ENCODE measurements at regions not wholly inside any gene's neighbourhood (a gene's known extent, or its start where the extent isn't known, plus 50 kb on each side); places are given as distances from the start of the nearest gene placed in this dataset.

DNA sequence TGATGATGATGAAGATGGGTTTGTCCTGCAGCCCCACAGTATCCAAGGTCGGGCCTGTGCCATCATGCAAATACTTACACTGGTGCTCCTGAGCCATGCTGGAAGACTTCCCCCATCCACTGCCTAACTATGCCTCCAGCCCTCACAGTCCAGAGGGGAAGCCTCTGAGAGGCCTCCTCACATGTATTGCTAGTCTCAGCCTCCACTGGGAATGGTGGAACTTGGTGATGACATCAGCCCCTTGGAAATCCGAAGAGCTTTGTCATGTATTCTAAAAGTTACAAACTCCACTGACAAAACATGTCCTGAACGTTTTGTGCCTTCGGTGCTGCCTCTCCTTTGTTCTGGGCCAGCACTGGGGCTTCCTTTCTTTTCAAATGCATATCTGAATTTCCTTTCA lies 61.1 kb upstream of the DMRTB1 start:
- dilution Hi-C loops (cut with HindIII; ENCODE audit: low sequenced_read_pairs, unreplicated experiment) (no loop called here), intact Hi-C loops (cut with micrococcal nuclease) (no loop called here), in situ Hi-C loops (cut with MboI; ENCODE audit: low sequenced_read_pairs) (no loop called here)
- DNase-seq (peak; percentile 32), ATAC-seq (ENCODE audit: low read depth) (no peak)
- H2BK15ac ChIP-seq (ENCODE audit: low read depth, low read length), result no peak overlapping the region
- no peaks in the 10 kb centered on the region for H3K9me3 ChIP-seq (ENCODE audit: control insufficient read depth, insufficient read depth, low read length)
- H3K27ac ChIP-seq (ENCODE audit: insufficient read depth, low read length), result no peak overlapping the region
- no peak overlapping the region for H2BK20ac ChIP-seq (ENCODE audit: low read depth, low read length)
- H4K5ac ChIP-seq (ENCODE audit: low read depth, low read length), result no peak overlapping the region
- H3K4ac ChIP-seq (ENCODE audit: low read depth, low read length), result no peak overlapping the region
- no peak overlapping the region for H3K18ac ChIP-seq (ENCODE audit: low read depth, low read length)
- no peaks in the 10 kb centered on the region for H3K9me1 ChIP-seq (ENCODE audit: insufficient read depth, low read length)
- H4K20me1 ChIP-seq (ENCODE audit: insufficient read depth, low read length), result no peaks in the 10 kb centered on the region; the same call in 1 of the 2 replicates
- H3K4me3 ChIP-seq (ENCODE audit: insufficient read depth, low read depth, low read length), result no peak overlapping the region
- WGBS, 2 experiments (ENCODE audit: extremely low coverage in 2 of 2, insufficient read length in 1 of 2), result no CpG with 5 or more reads among the region's 4 CpGs
- no peak overlapping the region for H3K56ac ChIP-seq (ENCODE audit: extremely low read depth, insufficient read depth, low read length)
- H3K14ac ChIP-seq (replicated peaks; ENCODE audit: low read depth, low read length), result no peak overlapping the region
- no peak overlapping the region for H3K9ac ChIP-seq (ENCODE audit: low read depth, low read length)
- no peak overlapping the region for H2AK5ac ChIP-seq (ENCODE audit: low read depth, low read length)
- H2AK9ac ChIP-seq (replicated peaks; ENCODE audit: low read depth, low read length, poor library complexity), result no peak overlapping the region
- no peak overlapping the region for H3K4me2 ChIP-seq (ENCODE audit: low read depth, low read length)
- no peak overlapping the region for H4K91ac ChIP-seq (ENCODE audit: insufficient read depth, low read depth, low read length)
- H2BK120ac ChIP-seq (ENCODE audit: low read depth, low read length), result no peak overlapping the region
- TF ChIP-seq CEBPB (IDR thresholded peaks at IDR 0.05; ENCODE audit: low read depth, low read length), result no peak
- TF ChIP-seq, protein P1, sequence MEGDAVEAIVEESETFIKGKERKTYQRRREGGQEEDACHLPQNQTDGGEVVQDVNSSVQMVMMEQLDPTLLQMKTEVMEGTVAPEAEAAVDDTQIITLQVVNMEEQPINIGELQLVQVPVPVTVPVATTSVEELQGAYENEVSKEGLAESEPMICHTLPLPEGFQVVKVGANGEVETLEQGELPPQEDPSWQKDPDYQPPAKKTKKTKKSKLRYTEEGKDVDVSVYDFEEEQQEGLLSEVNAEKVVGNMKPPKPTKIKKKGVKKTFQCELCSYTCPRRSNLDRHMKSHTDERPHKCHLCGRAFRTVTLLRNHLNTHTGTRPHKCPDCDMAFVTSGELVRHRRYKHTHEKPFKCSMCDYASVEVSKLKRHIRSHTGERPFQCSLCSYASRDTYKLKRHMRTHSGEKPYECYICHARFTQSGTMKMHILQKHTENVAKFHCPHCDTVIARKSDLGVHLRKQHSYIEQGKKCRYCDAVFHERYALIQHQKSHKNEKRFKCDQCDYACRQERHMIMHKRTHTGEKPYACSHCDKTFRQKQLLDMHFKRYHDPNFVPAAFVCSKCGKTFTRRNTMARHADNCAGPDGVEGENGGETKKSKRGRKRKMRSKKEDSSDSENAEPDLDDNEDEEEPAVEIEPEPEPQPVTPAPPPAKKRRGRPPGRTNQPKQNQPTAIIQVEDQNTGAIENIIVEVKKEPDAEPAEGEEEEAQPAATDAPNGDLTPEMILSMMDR (conservative IDR thresholded peaks at IDR 0.05; ENCODE audit: low read depth, low read length), result no peak
- TF ChIP-seq RCOR1 (IDR thresholded peaks at IDR 0.05; ENCODE audit: insufficient replicate concordance, low read length), result no peak
- TF ChIP-seq, protein P2, sequence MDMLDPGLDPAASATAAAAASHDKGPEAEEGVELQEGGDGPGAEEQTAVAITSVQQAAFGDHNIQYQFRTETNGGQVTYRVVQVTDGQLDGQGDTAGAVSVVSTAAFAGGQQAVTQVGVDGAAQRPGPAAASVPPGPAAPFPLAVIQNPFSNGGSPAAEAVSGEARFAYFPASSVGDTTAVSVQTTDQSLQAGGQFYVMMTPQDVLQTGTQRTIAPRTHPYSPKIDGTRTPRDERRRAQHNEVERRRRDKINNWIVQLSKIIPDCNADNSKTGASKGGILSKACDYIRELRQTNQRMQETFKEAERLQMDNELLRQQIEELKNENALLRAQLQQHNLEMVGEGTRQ (IDR thresholded peaks at IDR 0.05; ENCODE audit: low read depth, low read length), result no peak
- TF ChIP-seq FOS (IDR thresholded peaks at IDR 0.05; ENCODE audit: low read depth, low read length), result no peak
- no peak for TF ChIP-seq NFE2L2 (IDR thresholded peaks at IDR 0.05; ENCODE audit: low read depth, low read length)
- no peak for TF ChIP-seq RFX5 (IDR thresholded peaks at IDR 0.05; ENCODE audit: low read depth, low read length)
- no peak for TF ChIP-seq POLR2A (IDR thresholded peaks at IDR 0.05; ENCODE audit: low read depth, low read length)
- TF ChIP-seq CHD1 (IDR thresholded peaks at IDR 0.05; ENCODE audit: low read depth, low read length), result no peak
- TF ChIP-seq RAD21 (IDR thresholded peaks at IDR 0.05; ENCODE audit: low read length), result no peak
- no peak overlapping the region for H3K23ac ChIP-seq (ENCODE audit: low read depth, low read length)
- no peaks in the 10 kb centered on the region for H3K36me3 ChIP-seq (ENCODE audit: control insufficient read depth, insufficient read depth, low read length)
- peaks cover 38% of the 10 kb centered on the region for H3K27me3 ChIP-seq (ENCODE audit: control insufficient read depth, insufficient read depth, low read length)
- POLR2A ChIA-PET (ENCODE audit: unreplicated experiment), result interaction anchor here (0.7 kb wide), 1 partner anchor 13 kb away, joined by 3 read pairs; no protein-coding TSS in a partner anchor
- CTCF ChIA-PET, result no interaction called here
- no peaks in the 10 kb centered on the region for H3K4me1 ChIP-seq (ENCODE audit: control insufficient read depth, insufficient read depth, low read length)
- no peaks in the 10 kb centered on the region for H3K79me1 ChIP-seq (ENCODE audit: low read depth in 1 of 2, low read length in 2 of 2)
- no TSS peak for BruUV-seq (replicated peaks)
- no peak overlapping the region for H2BK5ac ChIP-seq (ENCODE audit: low read depth, low read length, poor library complexity, severe bottlenecking)
- no peak overlapping the region for H2AFZ ChIP-seq (replicated peaks; ENCODE audit: low read length, poor library complexity)
- H4K8ac ChIP-seq (ENCODE audit: low read depth in 2 of 2, low read length in 2 of 2), result no peak overlapping the region

Measured in IMR-90 (cell line).